Choroid plexus epithelial cell (primary cell): ENCODE measurements at regions not wholly inside any gene's neighbourhood (a gene's known extent, or its start where the extent isn't known, plus 50 kb on each side); places are given as distances from the start of the nearest gene placed in this dataset.

Experiments used
- DNase-seq: peaks from one replicate; pipeline ENCODE4 v3.0.0-alpha.2; 2010; ENCODE audit warnings: low read depth
- H3K4me3 ChIP-seq: 2 replicates; pipeline ENCODE4 v1.5.1; 2011; ENCODE audit warnings: low read depth, mild to moderate bottlenecking, control low read depth, low read length, moderate library complexity
- TF ChIP-seq, protein P1 (sequence below): conservative IDR thresholded peaks from 2 replicates; pipeline ENCODE4 v1.5.1; 2011; ENCODE audit warnings: low read depth, mild to moderate bottlenecking, control low read depth, inconsistent platforms, low read length, moderate library complexity

DNA sequence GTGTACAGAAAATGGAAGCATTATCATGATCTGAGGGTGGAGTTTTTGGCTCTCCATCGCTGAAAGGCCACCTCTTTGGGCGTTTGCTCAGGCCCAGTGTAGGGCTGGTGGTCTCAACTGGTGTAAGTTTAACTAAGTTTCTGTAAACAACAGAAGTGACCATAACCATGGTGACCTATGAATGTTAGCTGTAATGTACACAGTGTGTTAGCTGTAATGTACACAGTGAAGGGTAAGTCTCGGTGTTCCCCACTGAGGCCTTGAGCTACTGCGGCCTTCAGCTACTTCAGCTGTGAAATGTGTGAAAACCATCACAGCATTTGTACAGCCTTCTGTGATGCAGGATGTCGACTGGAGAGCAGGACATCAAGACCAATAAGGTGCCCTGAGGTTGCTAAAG, 185.2 kb downstream of the MYLK4 start:
- TF ChIP-seq, protein P1, sequence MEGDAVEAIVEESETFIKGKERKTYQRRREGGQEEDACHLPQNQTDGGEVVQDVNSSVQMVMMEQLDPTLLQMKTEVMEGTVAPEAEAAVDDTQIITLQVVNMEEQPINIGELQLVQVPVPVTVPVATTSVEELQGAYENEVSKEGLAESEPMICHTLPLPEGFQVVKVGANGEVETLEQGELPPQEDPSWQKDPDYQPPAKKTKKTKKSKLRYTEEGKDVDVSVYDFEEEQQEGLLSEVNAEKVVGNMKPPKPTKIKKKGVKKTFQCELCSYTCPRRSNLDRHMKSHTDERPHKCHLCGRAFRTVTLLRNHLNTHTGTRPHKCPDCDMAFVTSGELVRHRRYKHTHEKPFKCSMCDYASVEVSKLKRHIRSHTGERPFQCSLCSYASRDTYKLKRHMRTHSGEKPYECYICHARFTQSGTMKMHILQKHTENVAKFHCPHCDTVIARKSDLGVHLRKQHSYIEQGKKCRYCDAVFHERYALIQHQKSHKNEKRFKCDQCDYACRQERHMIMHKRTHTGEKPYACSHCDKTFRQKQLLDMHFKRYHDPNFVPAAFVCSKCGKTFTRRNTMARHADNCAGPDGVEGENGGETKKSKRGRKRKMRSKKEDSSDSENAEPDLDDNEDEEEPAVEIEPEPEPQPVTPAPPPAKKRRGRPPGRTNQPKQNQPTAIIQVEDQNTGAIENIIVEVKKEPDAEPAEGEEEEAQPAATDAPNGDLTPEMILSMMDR, result no peak

DNA sequence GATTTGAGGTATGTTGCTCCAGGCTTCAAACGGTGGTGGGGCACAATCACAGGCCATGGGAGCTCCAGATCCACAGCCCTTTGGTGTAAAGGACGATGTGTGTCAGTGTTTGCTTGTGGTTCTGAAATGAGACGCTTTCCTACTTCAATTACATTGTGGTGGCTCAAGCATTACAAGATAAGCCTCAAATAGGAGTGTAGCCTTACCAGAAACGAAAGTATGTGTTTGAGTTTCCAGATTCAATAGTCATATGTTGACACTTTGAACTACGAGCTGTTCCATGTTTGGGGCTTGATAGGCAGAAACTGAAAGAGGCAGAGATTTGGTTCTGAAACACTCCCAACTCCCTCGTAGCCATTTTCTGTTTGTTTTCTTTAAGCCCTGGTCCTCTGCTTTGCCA, 187.1 kb downstream of the MYLK4 start:
- TF ChIP-seq, protein P1, result no peak
- no peak overlapping the region for H3K4me3 ChIP-seq
- DNase-seq, result peak; percentile 60

More for the DNA sequence above, 185.2 kb downstream of the MYLK4 start:
- no peak overlapping the region for H3K4me3 ChIP-seq
- no peak for DNase-seq

DNA sequence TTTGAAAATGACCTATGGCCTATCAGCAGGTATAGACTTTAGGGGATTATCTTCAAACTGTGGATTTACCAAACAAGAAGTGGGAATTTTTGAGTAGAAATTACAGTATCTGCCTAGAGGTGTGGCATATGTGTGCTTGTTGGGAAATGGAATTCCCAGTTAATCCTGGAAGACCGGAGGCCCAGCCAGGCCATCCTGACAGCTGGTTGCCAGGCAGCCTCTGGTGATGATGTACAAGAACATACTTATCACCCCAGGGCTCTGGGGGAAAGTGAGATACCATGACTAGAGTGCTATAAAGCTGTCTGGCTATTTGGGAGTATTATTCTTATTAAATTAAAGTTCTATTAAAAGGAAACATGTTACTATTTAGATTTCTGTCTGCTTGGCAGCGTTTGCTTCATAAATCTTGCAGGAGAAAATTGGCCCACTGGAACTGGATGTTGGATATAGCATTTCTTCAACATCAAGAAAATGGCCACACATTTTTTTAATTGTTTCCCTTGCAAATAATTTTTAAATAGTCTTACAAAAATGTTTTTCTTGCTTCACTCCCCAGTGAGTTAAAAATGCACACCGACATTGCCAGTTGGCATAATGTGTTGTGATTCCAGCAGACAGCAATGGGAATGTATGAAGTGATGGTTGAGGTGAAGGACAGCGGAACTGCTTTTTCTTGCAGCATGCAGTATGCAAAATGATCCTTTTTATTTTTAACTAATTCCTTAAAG, 187.8 kb downstream of the MYLK4 start:
- TF ChIP-seq, protein P1, result no peak
- DNase-seq, result no peak

GRCh38 chr6:2560917-2561698, 189.6 kb downstream of the MYLK4 start:
- TF ChIP-seq, protein P1, result no peak
- peak; percentile 41 for DNase-seq
- H3K4me3 ChIP-seq, result no peak overlapping the region

More for the DNA sequence above, 187.8 kb downstream of the MYLK4 start:
- H3K4me3 ChIP-seq, result no peak overlapping the region

DNA sequence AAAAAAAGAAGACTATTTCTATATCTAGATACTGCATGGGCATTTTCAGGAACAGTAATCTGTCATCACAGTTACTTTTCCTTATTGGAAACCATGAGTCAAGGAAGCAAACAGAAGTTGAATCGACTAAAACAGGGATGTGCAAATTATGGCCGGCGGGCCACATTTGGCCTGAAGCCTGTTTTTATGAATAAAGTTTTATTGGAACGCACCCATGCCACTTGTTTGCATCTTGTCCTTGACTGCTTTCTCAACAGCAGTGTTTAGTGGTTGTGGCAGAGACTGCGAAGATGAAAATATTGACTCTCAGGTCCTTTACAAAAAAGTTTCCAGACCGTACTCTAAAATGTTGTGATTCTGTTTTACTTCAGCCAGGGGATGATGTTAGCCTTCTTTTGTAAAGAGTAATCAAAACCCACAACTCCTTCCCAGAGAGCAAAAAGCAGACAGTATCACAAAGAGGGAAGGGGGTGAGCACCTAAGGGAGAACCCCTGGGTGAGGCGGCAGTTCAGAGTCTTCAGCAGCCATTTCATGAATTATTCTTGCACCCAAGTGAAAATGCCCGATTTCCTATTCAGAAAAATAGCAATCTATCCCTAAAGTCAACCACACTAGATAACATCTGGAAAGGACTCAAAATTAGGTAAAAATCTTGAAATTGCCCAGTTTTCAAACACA, 190.4 kb downstream of the MYLK4 start:
- TF ChIP-seq, protein P1, result no peak
- DNase-seq, result no peak
- no peak overlapping the region for H3K4me3 ChIP-seq

DNA sequence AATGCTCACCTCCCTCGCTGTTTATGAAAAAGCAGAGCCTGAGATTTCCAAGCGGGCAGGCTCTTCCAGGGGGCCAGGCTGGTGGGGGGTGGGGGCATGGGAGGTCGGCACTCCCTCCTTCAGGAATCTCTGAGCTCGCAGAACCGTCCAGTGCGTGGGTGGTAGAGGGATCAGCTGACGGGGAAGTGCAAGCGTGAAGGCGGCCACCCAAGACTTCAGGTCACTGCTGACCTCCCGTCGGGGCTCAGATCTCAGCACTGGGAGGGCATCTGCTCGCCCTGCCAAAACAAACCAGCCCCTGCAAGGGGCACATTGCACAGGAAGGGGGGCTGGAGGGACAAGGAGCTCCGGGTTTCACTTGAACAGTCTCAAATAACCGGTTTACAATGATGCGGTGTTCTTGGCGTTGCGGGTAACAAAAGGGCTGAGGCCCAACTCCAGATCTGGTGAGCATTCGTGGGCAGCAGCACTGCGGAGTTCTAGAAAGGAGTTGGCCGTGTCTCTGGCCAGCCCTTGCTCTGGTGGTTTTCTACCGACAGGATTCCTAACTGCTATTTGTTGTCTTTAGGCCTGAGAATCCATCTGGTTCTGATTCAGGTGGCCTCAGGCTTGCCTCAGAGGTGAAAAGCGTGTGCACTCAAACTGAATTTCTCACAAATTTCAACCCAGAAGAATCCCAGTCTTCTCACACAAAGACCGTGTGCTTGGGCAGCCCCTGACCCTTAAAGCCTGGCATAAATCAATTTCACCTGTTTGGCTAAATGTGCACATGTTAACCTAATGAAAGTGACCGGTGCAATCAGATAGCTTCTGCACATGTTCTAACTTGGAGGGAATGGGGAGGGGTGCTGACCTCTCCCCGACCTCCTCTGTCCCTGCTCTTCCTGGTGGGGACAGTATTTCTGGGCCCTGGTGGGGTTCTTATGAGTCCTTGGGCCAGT, 191.6 kb downstream of the MYLK4 start:
- TF ChIP-seq, protein P1, result no peak
- peak; percentile 61 for DNase-seq
- no peak overlapping the region for H3K4me3 ChIP-seq
